Memory B cell (primary cell): ENCODE measurements at regions not wholly inside any gene's neighbourhood (a gene's known extent, or its start where the extent isn't known, plus 50 kb on each side); places are given as distances from the start of the nearest gene placed in this dataset.
"Not testable (repeated sequence)": the region's sequence is repeated elsewhere in the genome, so short reads cannot be mapped to it uniquely, and the experiment has no call there.

Experiments
- ATAC-seq: fragments of 150-1000 bp; cut with Tn5 transposase; 2 replicates; pipeline ENCODE4 v1.10.0; 2021; ENCODE audit warnings: low read depth, mild to moderate bottlenecking, moderate library complexity
- DNase-seq, 2 donors: peaks; one replicate each; pipeline ENCODE4 v3.0.0; 2022; ENCODE audit warnings: low spot score in 2 of 2
- H3K27ac Mint-ChIP-seq: one replicate; pipeline ENCODE4 v1.8.0; 2022; ENCODE audit warnings: mild to moderate bottlenecking, moderate library complexity, mixed read lengths
- H3K27me3 Mint-ChIP-seq: one replicate; pipeline ENCODE4 v1.8.0; 2022; ENCODE audit warnings: mixed read lengths
- H3K36me3 Mint-ChIP-seq: one replicate; pipeline ENCODE4 v1.8.0; 2022; ENCODE audit warnings: mild to moderate bottlenecking, mixed read lengths
- H3K4me1 Mint-ChIP-seq: one replicate; pipeline ENCODE4 v1.8.0; 2022; ENCODE audit warnings: mixed read lengths
- H3K4me3 Mint-ChIP-seq: one replicate; pipeline ENCODE4 v1.8.0; 2022; ENCODE audit warnings: mild to moderate bottlenecking, moderate library complexity, mixed read lengths
- H3K9me3 Mint-ChIP-seq: one replicate; pipeline ENCODE4 v1.8.0; 2022; ENCODE audit warnings: mixed read lengths

- Mint-ChIP-seq H3K27ac (no peak overlapping the region), H3K36me3 (no peaks in the 10 kb centered on the region), H3K27me3 (peaks cover 1% of the 10 kb centered on the region), H3K9me3 (no peaks in the 10 kb centered on the region), H3K4me1 (peaks cover 15% of the 10 kb centered on the region), H3K4me3 (no peak overlapping the region)
- no peak for ATAC-seq
- no peak for DNase-seq
These were observed 177.0 kb downstream of the OR4M2 start for GRCh38 chr15:22257047-22258008.

GRCh38 chr15:22258009-22258397 lies 177.7 kb downstream of the OR4M2 start:
- no peak for ATAC-seq
- no peak for DNase-seq
- peaks cover 15% of the 10 kb centered on the region for H3K4me1 Mint-ChIP-seq
- no peak overlapping the region for H3K27ac Mint-ChIP-seq
- H3K36me3 Mint-ChIP-seq = no peaks in the 10 kb centered on the region
- H3K27me3 Mint-ChIP-seq = peaks cover 1% of the 10 kb centered on the region
- H3K9me3 Mint-ChIP-seq = no peaks in the 10 kb centered on the region
- no peak overlapping the region for H3K4me3 Mint-ChIP-seq

- Mint-ChIP-seq H3K36me3 (no peaks in the 10 kb centered on the region), H3K4me3 (no peak overlapping the region), H3K27me3 (peaks cover 1% of the 10 kb centered on the region), H3K9me3 (no peaks in the 10 kb centered on the region), H3K4me1 (peaks cover 14% of the 10 kb centered on the region), H3K27ac (no peak overlapping the region)
- no peak for DNase-seq
- ATAC-seq = no peak
These were observed 178.2 kb downstream of the OR4M2 start for GRCh38 chr15:22258398-22259150.

GRCh38 chr15:22259151-22259750 lies 178.9 kb downstream of the OR4M2 start:
- not testable (repeated sequence) for H3K27ac Mint-ChIP-seq, H3K36me3 Mint-ChIP-seq, ATAC-seq, H3K27me3 Mint-ChIP-seq, H3K4me3 Mint-ChIP-seq, DNase-seq, H3K4me1 Mint-ChIP-seq, H3K9me3 Mint-ChIP-seq

- ATAC-seq = no peak
- H3K4me1 Mint-ChIP-seq = peaks cover 1% of the 10 kb centered on the region
These were observed 179.6 kb downstream of the OR4M2 start for GRCh38 chr15:22259881-22260421.

GRCh38 chr15:22262613-22263020 lies 182.3 kb downstream of the OR4M2 start:
- DNase-seq = no peak

More at GRCh38 chr15:22259881-22260421, 179.6 kb downstream of the OR4M2 start:
- Mint-ChIP-seq H3K36me3 (no peaks in the 10 kb centered on the region), H3K4me3 (no peak overlapping the region), H3K27me3 (no peaks in the 10 kb centered on the region), H3K9me3 (no peaks in the 10 kb centered on the region), H3K27ac (no peak overlapping the region)
- no peak for DNase-seq

GRCh38 chr15:22263738-22264137 lies 183.4 kb downstream of the OR4M2 start:
- no peak for ATAC-seq
- no peaks in the 10 kb centered on the region for H3K4me1 Mint-ChIP-seq

More at GRCh38 chr15:22262613-22263020, 182.3 kb downstream of the OR4M2 start:
- no peak for ATAC-seq
- no peak overlapping the region for H3K4me3 Mint-ChIP-seq
- no peaks in the 10 kb centered on the region for H3K4me1 Mint-ChIP-seq
- H3K9me3 Mint-ChIP-seq = no peaks in the 10 kb centered on the region
- H3K27ac Mint-ChIP-seq = no peak overlapping the region
- H3K27me3 Mint-ChIP-seq = no peaks in the 10 kb centered on the region
- H3K36me3 Mint-ChIP-seq = no peaks in the 10 kb centered on the region

GRCh38 chr15:22264272-22264671 lies 183.9 kb downstream of the OR4M2 start:
- H3K27ac Mint-ChIP-seq = not testable (repeated sequence)

More at GRCh38 chr15:22263738-22264137, 183.4 kb downstream of the OR4M2 start:
- no peak for DNase-seq
- H3K9me3 Mint-ChIP-seq = no peaks in the 10 kb centered on the region
- no peak overlapping the region for H3K4me3 Mint-ChIP-seq
- H3K27me3 Mint-ChIP-seq = no peaks in the 10 kb centered on the region
- H3K36me3 Mint-ChIP-seq = no peaks in the 10 kb centered on the region
- H3K27ac Mint-ChIP-seq = no peak overlapping the region

GRCh38 chr15:22265056-22265945 lies 185.0 kb downstream of the OR4M2 start:
- Mint-ChIP-seq H3K4me3 (no peak overlapping the region), H3K36me3 (no peaks in the 10 kb centered on the region), H3K27ac (no peak overlapping the region), H3K4me1 (no peaks in the 10 kb centered on the region), H3K27me3 (no peaks in the 10 kb centered on the region), H3K9me3 (no peaks in the 10 kb centered on the region)
- DNase-seq = no peak
- ATAC-seq = no peak

More at GRCh38 chr15:22264272-22264671, 183.9 kb downstream of the OR4M2 start:
- not testable (repeated sequence) for H3K4me1 Mint-ChIP-seq, ATAC-seq, H3K27me3 Mint-ChIP-seq, DNase-seq, H3K9me3 Mint-ChIP-seq, H3K36me3 Mint-ChIP-seq, H3K4me3 Mint-ChIP-seq

GRCh38 chr15:22265970-22266369 lies 185.6 kb downstream of the OR4M2 start:
- ATAC-seq = no peak
- H3K27ac Mint-ChIP-seq = no peak overlapping the region
- no peaks in the 10 kb centered on the region for H3K27me3 Mint-ChIP-seq
- H3K4me1 Mint-ChIP-seq = no peaks in the 10 kb centered on the region
- no peaks in the 10 kb centered on the region for H3K9me3 Mint-ChIP-seq
- DNase-seq = no peak
- H3K36me3 Mint-ChIP-seq = no peaks in the 10 kb centered on the region
- no peak overlapping the region for H3K4me3 Mint-ChIP-seq

GRCh38 chr15:22267761-22268160 lies 187.4 kb downstream of the OR4M2 start:
- no peak overlapping the region for H3K27ac Mint-ChIP-seq
- ATAC-seq (no peak), DNase-seq (no peak)
- H3K9me3 Mint-ChIP-seq = no peaks in the 10 kb centered on the region
- H3K27me3 Mint-ChIP-seq = no peaks in the 10 kb centered on the region
- H3K4me1 Mint-ChIP-seq = no peaks in the 10 kb centered on the region
- H3K36me3 Mint-ChIP-seq = no peaks in the 10 kb centered on the region
- no peak overlapping the region for H3K4me3 Mint-ChIP-seq

- not testable (repeated sequence) for ATAC-seq, H3K36me3 Mint-ChIP-seq, H3K27ac Mint-ChIP-seq, H3K4me1 Mint-ChIP-seq, H3K9me3 Mint-ChIP-seq, H3K4me3 Mint-ChIP-seq, H3K27me3 Mint-ChIP-seq, DNase-seq
These were observed 187.9 kb downstream of the OR4M2 start for GRCh38 chr15:22268201-22268600.

GRCh38 chr15:22268654-22269053 lies 188.3 kb downstream of the OR4M2 start:
- not testable (repeated sequence) for H3K36me3 Mint-ChIP-seq, H3K4me3 Mint-ChIP-seq, H3K9me3 Mint-ChIP-seq

More at GRCh38 chr15:22268654-22269053, 188.3 kb downstream of the OR4M2 start:
- not testable (repeated sequence) for ATAC-seq, H3K27ac Mint-ChIP-seq, H3K4me1 Mint-ChIP-seq, H3K27me3 Mint-ChIP-seq, DNase-seq
